ENCODE measurements at regions not wholly inside any gene's neighbourhood (a gene's known extent, or its start where the extent isn't known, plus 50 kb on each side); places are given as distances from the start of the nearest gene placed in this dataset.

GRCh38 chr2:45162711-45163110, 153.5 kb upstream of the SIX2 start (continued):
- TF ChIP-seq REST (IDR thresholded peaks at IDR 0.05) (no peak), MAFK (IDR thresholded peaks at IDR 0.05; ENCODE audit: partially characterized antibody) (no peak), NPAS2 (CRISPR knock-in tag; IDR thresholded peaks at IDR 0.05; ENCODE audit: borderline replicate concordance) (no peak)

DNA sequence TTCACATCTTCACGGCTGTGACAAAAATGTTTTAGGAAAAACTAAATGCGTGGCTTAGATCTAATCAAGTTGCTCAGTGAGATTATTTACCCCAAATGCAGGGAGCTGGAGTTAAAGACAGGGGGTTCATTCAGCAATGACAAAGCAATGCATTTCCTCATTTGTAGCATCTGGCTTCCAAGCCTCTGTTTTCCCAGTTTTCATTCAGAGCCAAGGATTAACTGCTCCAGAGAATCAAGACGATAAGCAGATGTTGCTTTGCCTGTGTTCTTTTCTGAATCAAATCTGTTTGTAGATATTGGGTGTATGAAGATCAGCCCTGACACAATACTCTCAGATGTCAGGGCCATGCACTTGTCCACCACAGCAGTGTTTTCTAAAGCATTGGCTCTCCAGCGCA, 147.4 kb upstream of the SIX2 start:
- Histone ChIP-seq H3K4me1 (no peaks in the 10 kb centered on the region), H3K27ac (no peak overlapping the region), H3K9me3 (no peaks in the 10 kb centered on the region), H3K4me2 (no peak overlapping the region), H3K4me3 (no peak overlapping the region)
- ChIA-PET POLR2A (no interaction called here), CTCF (interaction anchor here (1.2 to 1.6 kb wide), 4 partner anchors 13 to 338 kb away, joined by 3 to 5 read pairs (median 4); no protein-coding TSS in a partner anchor)
- ATAC-seq, result no peak
- DNase-seq (ENCODE audit: low read depth in 1 of 2, low spot score in 1 of 2), result no peak
- TF ChIP-seq CHD4 (IDR thresholded peaks at IDR 0.05; ENCODE audit: borderline replicate concordance) (no peak), FOSL2 (IDR thresholded peaks at IDR 0.05) (no peak), FOSL2 (CRISPR knock-in tag; IDR thresholded peaks at IDR 0.05) (no peak), CBX2 (IDR thresholded peaks at IDR 0.05; ENCODE audit: borderline replicate concordance, low read depth) (no peak), RCOR1 (IDR thresholded peaks at IDR 0.05; ENCODE audit: low read depth, low read length) (no peak)
- TF ChIP-seq, protein P1, sequence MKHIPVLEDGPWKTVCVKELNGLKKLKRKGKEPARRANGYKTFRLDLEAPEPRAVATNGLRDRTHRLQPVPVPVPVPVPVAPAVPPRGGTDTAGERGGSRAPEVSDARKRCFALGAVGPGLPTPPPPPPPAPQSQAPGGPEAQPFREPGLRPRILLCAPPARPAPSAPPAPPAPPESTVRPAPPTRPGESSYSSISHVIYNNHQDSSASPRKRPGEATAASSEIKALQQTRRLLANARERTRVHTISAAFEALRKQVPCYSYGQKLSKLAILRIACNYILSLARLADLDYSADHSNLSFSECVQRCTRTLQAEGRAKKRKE (CRISPR knock-in tag; IDR thresholded peaks at IDR 0.05; ENCODE audit: low read depth), result no peak
- no peak for FAIRE-seq
- WGBS (ENCODE audit: missing lambda C conversion rate), result 65% methylated on average over 4 of the region's 4 CpGs

GRCh38 chr2:45154606-45155155, 145.4 kb upstream of the SIX2 start:
- FAIRE-seq (no peak), DNase-seq (ENCODE audit: low read depth in 1 of 2, low spot score in 1 of 2) (no peak), ATAC-seq (no peak)
- no peaks in the 10 kb centered on the region for H3K4me1 ChIP-seq
- H3K4me2 ChIP-seq, result no peak overlapping the region
- no peak overlapping the region for H3K27ac ChIP-seq
- WGBS (ENCODE audit: missing lambda C conversion rate), result 43% methylated on average over 4 of the region's 4 CpGs
- no peak overlapping the region for H3K4me3 ChIP-seq
- H3K9me3 ChIP-seq, result peaks cover 11% of the 10 kb centered on the region
- POLR2A ChIA-PET, result no interaction called here
- CTCF ChIA-PET, result interaction anchor here (1.6 kb wide), 1 partner anchor 15 kb away, joined by 5 read pairs; no protein-coding TSS in a partner anchor
- TF ChIP-seq RAD21 (conservative IDR thresholded peaks at IDR 0.05 in 1 of 2, IDR thresholded peaks at IDR 0.05 in 1 of 2), result no peak
- TF ChIP-seq CHD2 (IDR thresholded peaks at IDR 0.05; ENCODE audit: low read length, partially characterized antibody), result no peak
- no peak for TF ChIP-seq CEBPB (IDR thresholded peaks at IDR 0.05)
- no peak for TF ChIP-seq MYC (IDR thresholded peaks at IDR 0.05; ENCODE audit: borderline replicate concordance, low read length)
- no peak for TF ChIP-seq HOXB13 (CRISPR knock-in tag; IDR thresholded peaks at IDR 0.05; ENCODE audit: low read depth)
- no peak for TF ChIP-seq POLR2AphosphoS2 (conservative IDR thresholded peaks at IDR 0.05; ENCODE audit: low read length)
- no peak for TF ChIP-seq BHLHE40 (IDR thresholded peaks at IDR 0.05; ENCODE audit: low read depth, low read length)
- no peak for TF ChIP-seq KDM5A (IDR thresholded peaks at IDR 0.05)
- TF ChIP-seq, protein P2, sequence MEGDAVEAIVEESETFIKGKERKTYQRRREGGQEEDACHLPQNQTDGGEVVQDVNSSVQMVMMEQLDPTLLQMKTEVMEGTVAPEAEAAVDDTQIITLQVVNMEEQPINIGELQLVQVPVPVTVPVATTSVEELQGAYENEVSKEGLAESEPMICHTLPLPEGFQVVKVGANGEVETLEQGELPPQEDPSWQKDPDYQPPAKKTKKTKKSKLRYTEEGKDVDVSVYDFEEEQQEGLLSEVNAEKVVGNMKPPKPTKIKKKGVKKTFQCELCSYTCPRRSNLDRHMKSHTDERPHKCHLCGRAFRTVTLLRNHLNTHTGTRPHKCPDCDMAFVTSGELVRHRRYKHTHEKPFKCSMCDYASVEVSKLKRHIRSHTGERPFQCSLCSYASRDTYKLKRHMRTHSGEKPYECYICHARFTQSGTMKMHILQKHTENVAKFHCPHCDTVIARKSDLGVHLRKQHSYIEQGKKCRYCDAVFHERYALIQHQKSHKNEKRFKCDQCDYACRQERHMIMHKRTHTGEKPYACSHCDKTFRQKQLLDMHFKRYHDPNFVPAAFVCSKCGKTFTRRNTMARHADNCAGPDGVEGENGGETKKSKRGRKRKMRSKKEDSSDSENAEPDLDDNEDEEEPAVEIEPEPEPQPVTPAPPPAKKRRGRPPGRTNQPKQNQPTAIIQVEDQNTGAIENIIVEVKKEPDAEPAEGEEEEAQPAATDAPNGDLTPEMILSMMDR (IDR thresholded peaks at IDR 0.05), result no peak
- no peak for TF ChIP-seq PBX3 (IDR thresholded peaks at IDR 0.05)
- no peak for TF ChIP-seq TFCP2L1 (CRISPR knock-in tag; IDR thresholded peaks at IDR 0.05)
- TF ChIP-seq JUNB (IDR thresholded peaks at IDR 0.05), result no peak
- TF ChIP-seq, protein P3, sequence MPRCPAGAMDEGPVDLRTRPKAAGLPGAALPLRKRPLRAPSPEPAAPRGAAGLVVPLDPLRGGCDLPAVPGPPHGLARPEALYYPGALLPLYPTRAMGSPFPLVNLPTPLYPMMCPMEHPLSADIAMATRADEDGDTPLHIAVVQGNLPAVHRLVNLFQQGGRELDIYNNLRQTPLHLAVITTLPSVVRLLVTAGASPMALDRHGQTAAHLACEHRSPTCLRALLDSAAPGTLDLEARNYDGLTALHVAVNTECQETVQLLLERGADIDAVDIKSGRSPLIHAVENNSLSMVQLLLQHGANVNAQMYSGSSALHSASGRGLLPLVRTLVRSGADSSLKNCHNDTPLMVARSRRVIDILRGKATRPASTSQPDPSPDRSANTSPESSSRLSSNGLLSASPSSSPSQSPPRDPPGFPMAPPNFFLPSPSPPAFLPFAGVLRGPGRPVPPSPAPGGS (IDR thresholded peaks at IDR 0.05), result no peak
- TF ChIP-seq KDM1A (IDR thresholded peaks at IDR 0.05; ENCODE audit: low read depth), result no peak
- TF ChIP-seq, protein P4, sequence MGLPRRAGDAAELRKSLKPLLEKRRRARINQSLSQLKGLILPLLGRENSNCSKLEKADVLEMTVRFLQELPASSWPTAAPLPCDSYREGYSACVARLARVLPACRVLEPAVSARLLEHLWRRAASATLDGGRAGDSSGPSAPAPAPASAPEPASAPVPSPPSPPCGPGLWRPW (IDR thresholded peaks at IDR 0.05), result no peak
- no peak for TF ChIP-seq HDAC2 (IDR thresholded peaks at IDR 0.05)
- TF ChIP-seq, protein P1 (CRISPR knock-in tag; IDR thresholded peaks at IDR 0.05; ENCODE audit: low read depth), result no peak
- TF ChIP-seq HOXB5 (CRISPR knock-in tag; IDR thresholded peaks at IDR 0.05), result no peak

Data from A549 (cell line).